Astrocyte of the hippocampus (primary cell): ENCODE measurements at regions not wholly inside any gene's neighbourhood (a gene's known extent, or its start where the extent isn't known, plus 50 kb on each side); places are given as distances from the start of the nearest gene placed in this dataset.
"Not testable (repeated sequence)": the region's sequence is repeated elsewhere in the genome, so short reads cannot be mapped to it uniquely, and the experiment has no call there.

ENCODE experiments used
- DNase-seq: peaks from one replicate; pipeline ENCODE4 v3.0.0; 2011; ENCODE audit warnings: low read depth, low spot score

DNA sequence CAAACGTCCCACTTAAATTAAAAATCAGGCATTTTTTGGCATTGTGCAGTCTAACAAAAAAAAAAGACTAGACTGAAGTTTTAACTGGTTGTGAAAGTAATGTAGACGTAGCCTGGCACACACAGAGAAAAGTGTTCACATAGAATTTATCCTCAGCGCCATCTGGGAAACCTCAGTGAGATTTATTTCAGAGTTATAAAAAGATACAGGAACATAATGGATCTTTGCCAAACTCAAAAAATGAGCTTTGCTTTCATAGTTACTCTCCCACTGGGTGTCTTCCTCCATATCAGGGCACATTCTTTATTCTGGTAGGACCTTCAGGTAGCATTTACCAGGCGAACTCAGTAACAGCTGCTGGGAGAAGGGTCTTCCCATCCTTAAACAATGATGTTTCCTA lies 532.4 kb upstream of the SALL3 start:
- DNase-seq = no peak

DNA sequence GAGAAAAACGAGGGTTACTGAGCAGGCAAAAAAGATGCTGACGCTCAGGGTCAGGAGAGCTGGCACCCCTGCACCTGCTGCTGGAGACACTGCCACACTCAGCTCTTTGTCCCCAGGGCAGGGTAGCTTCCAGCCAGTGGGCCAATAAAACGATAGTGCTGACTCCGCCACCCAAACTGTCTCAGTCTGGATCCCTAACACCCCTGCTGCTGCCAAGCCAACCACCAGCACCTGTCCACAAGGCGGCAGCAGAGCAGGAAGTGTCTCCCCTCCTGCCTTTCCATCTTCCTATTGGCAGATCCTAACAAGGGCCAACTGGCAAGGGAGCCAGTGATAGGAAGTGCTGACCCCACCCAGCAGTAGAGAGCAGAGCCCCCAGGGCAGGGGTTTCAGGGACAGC lies 531.5 kb upstream of the SALL3 start:
- no peak for DNase-seq

DNA sequence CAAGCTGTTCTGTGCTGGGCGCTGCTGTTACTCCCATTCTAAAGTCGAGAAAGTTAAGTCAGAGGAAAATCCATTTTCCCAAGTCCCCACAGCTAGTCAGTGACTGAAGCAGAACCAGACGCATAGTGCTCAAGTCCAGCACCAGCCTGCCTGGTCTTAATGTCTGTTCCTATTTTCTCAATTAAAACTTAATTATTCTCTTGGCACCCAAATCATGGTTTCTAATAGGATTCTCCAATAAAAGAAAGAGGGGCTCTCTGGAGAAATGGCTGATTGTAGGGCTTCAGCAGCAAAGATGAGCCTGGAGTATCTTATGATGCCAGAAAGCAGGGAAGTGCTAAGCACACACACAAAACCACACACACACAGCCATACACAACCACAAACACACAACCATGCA lies 531.0 kb upstream of the SALL3 start:
- no peak for DNase-seq

DNA sequence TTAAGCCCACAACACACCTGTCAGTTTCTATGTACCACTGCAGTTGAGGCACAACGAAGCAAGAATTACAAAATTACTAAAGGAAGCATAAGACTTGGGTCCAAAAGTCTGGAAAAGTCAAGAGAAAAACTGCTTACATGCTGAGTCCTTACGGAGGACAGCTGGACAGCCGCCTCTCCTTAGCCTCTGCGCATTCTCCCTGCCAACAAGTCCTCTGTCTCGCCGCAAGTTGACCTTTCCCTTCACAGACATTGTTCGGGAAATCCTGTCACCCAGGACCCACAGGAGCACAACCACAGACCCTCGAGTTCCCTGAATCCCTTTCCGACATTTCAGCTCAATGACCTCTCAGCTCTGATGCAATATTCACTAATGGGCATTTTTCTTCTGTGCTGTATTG lies 525.4 kb upstream of the SALL3 start:
- DNase-seq = no peak

DNA sequence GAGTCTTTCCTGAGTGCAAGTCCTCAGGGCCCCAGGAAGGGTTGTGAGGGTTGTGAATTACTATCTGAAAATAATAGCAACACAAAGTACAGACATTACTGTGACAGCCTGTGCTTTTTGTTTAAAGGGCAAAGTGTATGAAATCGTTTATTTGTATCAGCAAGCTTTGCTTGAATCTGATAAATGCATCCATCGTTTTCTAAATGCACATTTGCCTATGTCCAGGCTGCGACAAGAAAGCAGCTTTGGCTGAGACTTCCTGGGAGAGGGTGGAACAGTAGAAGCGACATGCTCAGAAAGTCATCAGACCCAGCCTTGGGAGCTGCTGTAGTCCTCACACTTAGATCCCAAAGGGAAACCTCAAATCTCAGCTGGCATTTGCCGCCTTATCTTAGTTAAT lies 524.2 kb upstream of the SALL3 start:
- DNase-seq = no peak

DNA sequence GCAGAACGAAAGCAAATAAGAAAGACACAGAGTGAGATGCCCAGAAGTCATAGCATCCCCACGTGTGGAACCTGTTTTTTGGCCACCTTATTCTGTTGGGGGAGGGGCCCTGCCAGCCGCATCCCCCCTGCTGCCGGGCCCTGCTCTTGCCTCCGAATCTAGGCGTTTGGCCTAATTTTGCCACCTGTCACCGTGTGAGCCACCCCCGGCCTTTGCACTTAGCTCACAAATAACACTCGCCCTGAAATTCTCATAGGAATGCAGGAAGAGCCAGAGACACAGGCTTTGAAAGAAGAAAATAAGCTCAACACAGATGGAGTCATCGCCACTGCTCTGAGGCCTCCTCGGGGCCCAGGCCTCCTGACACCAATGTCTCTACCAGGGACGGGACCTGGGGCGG lies 522.6 kb upstream of the SALL3 start:
- DNase-seq = no peak

DNA sequence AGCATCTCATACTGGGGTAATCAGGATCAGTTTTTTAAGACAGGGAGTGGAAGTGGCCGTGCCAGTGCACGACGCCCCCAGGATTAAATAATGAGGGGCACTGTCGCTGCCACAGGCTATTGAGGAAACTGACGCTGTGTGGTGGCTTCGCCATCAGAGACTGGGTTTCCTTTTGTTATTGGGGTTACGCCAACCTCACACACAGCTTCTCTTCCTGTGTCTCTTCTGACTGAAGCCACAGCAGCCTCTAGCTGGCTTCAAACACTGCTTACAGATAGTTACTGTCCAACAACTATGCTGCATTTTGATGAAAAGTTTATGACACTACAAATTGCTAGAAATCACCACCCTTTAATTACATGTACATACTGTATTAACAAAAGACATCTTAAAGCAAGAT lies 521.9 kb upstream of the SALL3 start:
- DNase-seq = no peak

DNA sequence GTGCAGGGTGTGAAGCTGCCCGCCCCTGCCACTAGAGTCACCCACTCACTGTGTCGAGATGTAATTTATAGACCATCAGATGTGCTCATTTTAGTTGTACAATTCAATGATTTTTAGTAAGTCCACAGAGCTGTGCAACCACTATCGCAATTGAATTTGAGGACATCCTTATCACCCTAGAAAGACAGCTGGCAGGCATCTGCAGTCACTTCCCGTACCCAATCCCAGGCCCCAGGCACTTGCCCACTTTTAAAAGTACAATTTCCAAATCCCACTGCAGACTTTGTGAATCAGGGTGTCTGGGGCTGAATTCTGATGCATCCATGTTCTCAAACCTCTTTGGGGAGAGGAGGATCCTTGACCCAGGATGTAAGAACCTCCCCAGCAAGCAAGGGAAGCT lies 521.3 kb upstream of the SALL3 start:
- DNase-seq = no peak

DNA sequence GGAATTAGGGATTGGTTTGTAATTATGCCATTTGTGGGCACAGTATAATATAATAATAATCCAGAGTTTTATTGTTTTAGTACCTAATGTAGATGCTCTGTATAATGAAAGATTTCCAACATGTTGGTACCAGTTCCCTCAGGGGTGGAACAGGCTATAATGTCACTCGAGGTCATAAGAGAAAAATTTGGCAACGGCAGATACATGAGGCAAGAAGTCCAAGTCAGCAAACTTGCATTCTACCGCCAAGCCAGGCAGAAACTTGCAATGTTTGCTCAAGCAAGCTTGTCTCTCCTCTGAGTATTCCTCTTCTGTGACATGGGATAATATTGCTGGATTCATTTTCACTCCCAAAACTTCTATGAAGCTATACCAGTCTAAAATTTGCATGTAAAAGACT lies 520.0 kb upstream of the SALL3 start:
- DNase-seq = no peak

DNA sequence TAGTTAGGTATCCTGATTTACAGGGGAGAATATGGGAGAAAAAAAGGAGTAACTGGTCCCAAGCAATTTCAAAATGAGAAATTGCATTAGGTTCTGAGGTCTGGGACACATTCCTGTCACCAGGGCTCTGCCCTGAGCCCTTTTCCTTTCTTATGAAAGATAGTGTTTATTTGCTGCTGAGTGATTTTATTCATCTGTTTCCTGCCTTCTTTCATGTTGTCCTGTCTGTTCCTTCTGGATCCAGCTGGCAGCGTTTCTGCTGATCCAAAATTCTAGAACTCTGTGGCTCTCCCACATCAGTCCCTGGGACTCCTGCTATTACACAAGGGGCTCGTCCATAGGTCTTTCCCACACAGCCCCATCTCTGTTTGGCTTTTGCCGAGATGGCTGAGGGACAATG lies 519.1 kb upstream of the SALL3 start:
- no peak for DNase-seq

DNA sequence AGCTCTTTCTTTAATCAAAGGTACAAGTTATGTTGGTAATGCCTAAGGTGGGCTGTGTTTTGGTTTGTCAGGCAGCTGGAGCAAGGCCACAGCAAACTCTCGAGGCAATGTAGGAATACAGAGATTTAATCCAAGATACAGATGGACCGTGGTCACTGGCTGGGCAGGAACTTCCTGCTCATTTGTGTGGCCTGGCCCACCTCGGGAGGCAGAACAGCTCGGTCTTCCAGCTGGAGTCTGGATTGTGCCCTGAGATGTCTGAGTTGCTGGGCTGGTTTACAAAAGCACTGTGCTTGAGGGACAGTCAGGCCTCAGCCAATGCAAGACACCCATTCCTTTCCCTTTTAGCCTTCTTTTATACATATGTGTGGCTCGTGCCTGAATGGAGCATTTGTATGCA lies 506.1 kb upstream of the SALL3 start:
- no peak for DNase-seq

DNA sequence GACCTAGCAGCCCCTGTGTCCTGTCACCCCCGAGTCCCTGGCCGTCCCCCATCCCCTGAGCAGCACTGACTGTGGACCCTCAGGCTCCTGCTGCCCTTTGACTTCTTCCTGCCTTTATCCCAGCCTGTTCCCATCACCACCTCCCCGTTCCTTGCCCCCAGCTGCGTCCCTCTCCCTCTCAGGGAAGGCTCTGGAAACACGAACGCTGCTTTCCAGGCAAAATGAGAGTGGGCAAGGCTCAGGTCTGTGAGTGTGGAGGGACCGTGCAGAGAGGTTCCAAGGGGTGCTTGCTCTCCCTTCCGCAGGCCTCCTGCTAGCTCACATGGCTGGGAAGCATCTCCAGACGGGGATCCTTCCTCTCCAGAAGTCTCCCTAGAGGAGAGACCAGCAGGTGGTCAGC lies 501.8 kb upstream of the SALL3 start:
- DNase-seq = no peak

DNA sequence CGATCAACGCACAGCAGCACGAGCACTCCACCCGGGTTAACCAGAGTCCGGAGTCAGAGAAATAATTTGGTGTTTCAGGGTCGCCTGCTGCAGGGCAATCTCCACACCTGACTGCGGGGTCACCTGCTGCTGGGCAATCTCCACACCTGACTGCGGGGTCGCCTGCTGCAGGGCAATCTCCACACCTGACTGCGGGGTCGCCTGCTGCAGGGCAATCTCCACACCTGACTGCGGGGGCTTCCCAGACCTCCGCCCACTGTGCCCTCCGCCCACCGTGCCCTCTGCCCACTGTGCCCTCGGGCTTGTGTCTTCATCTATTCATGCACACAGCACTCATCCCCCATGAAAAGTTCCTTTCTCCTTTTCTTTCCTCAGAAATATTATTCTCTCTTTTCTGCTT lies 500.2 kb upstream of the SALL3 start:
- DNase-seq = no peak

DNA sequence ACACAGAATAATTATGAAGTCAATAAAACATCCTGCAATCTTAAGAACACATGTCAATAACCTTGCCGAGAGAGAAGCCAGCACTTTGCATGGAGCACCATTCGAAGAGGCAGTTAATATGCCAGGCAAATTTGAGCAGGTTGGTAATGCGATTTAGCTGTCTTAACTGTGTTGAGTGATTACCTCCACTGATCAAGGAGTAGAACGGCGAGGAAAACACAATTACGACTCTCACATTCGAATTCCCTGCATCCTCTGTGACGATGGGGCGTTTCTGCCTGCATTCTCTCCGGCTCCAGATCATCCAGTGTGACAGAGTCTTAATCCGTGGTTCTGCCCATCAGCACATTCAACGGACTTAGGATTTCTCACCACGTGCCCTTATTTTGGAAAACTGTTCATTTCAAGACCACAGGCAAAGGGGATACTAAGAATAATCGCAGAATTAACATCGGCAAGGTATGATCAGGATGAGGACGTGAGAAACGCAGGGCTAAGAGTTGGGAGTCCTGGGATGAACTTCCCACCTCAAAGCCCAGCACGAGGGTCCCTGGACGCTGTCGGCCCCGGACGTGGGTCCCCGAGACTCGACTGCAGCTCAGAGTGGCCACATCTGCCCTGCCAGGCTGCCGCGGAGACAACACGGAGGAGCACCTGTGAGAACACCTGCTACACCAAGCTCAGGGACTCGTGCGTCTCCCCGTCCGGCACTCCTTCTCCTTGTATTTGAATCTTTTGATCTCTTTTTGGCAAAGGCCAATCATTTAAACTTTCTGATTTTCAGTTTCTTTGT lies 499.2 kb upstream of the SALL3 start:
- no peak for DNase-seq

DNA sequence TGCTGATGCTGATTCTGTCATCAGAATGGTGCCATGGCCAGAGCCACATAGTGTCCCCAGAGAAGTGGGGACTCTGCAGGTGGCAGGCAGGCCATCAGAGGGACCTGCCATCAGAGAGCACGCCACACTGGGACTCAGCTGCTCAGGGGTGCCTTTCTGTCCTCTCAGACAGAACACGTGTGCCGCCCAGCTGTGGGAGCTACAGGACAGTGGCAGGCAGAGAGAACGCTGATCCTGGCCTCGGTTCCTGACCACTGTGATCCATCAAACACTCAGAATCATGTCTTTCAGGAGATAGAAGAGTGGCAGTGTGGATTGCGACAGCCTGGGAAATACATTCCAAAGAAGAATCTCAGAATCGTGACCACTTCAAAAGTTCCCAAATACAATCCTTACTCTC lies 497.2 kb upstream of the SALL3 start:
- DNase-seq = no peak

DNA sequence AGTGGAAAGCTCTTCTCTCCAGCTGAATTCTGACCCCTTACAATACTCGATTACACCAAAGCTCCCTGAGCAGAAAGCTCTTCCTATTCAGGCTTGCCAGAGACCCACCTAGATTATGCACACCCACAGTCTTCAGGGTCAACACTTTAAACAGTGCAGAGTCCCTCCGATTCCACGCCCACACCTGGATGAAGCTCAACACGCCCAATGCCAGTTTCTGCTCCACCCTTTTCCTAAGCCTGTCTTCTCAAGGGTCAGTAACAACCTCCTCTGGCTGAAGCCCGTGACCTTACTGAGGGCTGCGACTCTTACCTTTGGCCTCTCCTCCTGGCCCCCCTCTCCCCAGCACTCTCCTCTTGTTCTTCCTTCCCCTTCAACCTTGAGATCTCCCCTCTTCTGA lies 492.0 kb upstream of the SALL3 start:
- DNase-seq = no peak

DNA sequence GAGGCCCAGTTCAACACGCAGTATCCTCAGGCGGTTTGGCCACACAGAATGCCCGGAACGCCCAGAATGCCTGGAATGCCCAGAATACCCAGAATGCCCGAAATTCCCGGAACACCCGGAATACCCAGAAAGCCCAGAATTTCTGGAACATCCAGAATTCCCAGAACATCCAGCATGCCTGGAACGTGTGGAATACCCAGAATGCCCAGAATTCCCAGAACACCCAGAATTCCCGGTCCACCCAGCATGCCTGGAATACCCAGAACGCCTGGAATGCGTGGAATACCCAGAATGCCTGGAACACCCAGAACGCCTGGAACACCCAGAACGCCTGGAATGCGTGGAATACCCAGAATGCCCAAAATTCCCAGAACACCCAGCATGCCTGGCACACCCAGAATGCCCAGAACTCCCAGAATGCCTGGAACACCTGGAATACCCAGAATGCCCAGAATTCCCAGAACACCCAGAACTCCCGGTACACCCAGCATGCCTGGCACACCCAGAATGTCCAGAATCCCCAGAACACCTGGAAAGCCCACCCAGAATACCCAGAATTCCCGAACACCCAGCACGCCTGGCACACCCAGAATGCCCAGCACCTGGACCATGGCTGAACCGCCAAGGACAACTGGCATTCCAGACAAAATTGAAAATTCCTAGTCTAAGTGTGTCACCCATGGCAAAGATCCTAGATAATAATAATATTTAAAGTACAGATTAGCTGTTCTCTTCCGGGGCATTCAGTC lies 487.4 kb upstream of the SALL3 start:
- DNase-seq = no peak

DNA sequence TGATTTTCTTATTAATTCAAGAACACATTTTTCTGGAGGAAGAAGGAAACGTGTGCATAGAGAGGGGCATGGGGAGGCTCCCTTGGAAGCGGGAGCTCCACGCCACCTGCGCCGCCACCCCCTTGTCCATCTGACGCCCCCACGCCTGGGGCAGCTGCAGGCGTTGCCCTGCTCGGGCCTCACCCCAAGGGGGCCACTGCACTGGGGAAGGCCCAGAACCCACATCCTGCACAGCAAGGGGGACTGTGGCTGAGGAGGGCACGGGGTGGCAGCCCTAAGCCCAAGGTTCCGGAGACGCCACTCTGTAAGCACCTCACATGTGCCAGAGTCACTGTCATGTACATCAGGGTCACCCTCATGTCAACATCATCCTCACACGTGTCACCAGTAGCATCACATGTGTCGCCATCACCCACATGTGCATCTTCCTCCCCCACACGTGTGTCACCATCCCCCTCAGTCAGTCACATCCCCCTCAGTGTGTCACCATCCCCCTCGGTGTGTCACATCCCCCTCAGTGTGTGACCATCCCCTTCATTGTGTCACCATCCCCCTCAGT lies 486.7 kb upstream of the SALL3 start:
- no peak for DNase-seq

DNA sequence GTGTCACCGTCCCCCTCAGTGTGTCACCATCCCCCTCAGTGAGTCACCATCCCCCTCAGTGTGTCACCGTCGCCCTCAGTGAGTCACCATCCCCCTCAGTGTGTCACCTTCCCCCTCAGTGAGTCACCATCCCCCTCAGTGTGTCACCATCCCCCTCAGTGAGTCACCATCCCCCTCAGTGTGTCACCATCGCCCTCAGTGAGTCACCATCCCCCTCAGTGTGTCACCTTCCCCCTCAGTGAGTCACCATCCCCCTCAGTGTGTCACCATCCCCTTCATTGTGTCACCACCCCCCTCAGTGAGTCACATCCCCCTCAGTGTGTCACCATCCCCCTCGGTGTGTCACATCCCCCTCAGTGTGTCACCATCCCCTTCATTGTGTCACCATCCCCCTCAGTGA lies 486.1 kb upstream of the SALL3 start:
- not testable (repeated sequence) for DNase-seq

DNA sequence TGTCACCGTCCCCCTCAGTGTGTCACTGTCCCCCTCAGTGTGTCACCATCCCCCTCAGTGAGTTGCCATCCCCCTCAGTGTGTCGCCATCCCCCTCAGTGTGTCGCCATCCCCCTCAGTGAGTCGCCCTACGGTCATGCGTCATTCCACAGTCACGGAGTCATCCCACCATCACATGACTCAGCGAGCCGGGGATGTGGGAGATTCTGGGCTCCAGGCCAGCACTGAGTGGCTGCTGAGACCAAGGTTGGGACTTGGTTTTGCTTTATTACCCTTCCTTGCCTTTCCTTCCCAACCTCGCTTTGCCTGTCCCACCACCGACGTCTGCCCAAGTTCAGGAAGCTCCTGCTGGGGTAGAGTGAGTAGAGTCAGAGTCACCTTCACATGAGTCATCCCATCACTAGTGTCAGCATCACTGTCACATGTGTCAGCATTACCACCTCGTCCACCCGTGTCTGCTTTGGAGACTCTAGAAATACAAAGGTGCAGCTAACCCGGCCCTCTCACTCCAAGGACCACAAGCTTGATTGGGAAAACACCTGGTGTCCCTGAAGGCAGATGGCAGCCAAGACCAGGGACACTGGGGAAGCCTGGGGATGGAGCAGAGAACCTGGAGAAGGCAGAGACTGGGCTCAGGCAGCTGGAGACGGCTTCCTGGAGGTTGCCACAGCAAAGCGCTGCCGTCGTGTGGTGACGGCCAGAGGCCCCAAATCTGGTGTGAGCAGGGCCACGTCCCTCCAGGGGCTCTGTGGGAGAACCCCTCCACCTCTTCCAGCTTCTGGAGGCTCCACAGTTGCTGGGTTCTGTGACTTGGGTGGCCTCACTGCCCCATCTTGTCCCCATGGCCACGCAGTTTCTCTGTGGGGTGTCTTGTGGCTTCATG lies 485.2 kb upstream of the SALL3 start:
- DNase-seq = peak; percentile 75

DNA sequence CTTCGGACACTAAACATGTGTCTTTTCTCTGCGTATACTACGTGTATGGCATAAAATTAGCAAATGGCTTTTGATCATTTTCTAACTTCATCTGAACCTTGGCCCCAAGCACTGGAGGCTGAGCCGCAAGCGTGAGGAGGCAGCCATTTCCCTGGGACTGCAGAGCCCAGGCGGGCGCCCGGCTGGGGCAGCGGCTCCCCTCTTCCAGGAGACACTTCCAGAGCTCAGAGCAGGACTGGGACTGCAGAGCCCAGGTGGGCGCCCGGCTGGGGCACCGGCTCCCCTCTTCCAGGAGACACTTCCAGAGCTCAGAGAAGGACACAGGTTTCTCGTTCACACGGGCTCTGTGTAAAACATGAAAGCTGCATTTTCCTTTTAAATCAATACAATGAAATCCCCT lies 484.1 kb upstream of the SALL3 start:
- DNase-seq = no peak

DNA sequence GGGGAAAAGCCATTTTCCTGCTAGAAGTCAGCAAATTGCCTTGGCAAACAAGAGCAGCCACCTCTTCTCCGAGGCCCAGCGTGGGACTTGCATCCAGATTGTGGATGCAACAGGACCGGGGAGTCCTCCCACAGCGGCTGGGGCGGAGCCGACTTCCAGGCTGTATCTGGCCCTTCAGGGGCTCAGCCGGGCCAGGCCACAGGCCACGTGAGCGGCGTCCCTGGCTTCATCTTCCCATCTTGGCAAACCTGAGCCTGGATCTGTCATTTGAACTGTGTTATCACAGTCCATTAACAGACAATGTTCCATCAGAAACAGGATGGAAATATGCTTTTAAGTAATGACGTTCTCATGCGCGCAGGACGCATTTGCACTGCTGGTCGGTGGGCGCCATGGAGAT lies 483.5 kb upstream of the SALL3 start:
- DNase-seq = no peak
